ENCODE measurements at regions not wholly inside any gene's neighbourhood (a gene's known extent, or its start where the extent isn't known, plus 50 kb on each side); places are given as distances from the start of the nearest gene placed in this dataset.

GRCh38 chr9:13430368-13431221 lies 151.1 kb upstream of the MPDZ start:
- no peak for FAIRE-seq
- no TSS peak for BruUV-seq (replicated peaks)

More at GRCh38 chr9:13430368-13431221, 151.1 kb upstream of the MPDZ start:
- Histone ChIP-seq H3K9me3 (ENCODE audit: low read length) (no peaks in the 10 kb centered on the region), H3K79me2 (ENCODE audit: insufficient read depth, low read length) (no peaks in the 10 kb centered on the region), H4K20me1 (ENCODE audit: insufficient read depth, low read length) (no peaks in the 10 kb centered on the region), H3K27ac (ENCODE audit: extremely low read length, insufficient read depth, low read length) (no peak overlapping the region), H3K4me3 (replicated peaks in 1 of 3; ENCODE audit: insufficient read depth in 1 of 3, low read depth in 2 of 3, low read length in 3 of 3) (no peak overlapping the region), H2AFZ (ENCODE audit: low read length) (no peak overlapping the region), H3K27me3 (ENCODE audit: control insufficient read depth in 1 of 2, insufficient read depth in 2 of 2, low read length in 2 of 2) (no peaks in the 10 kb centered on the region), H3K36me3 (replicated peaks in 1 of 2; ENCODE audit: control insufficient read depth in 1 of 2, insufficient read depth in 2 of 2, low read length in 2 of 2) (no peaks in the 10 kb centered on the region), H3K4me2 (ENCODE audit: low read depth, low read length) (no peak overlapping the region), H3K4me1 (ENCODE audit: insufficient read depth, low read length) (no peaks in the 10 kb centered on the region), H3K9ac (ENCODE audit: insufficient read depth, low read depth, low read length) (no peak overlapping the region)
- in situ Hi-C loops (cut with HindIII; ENCODE audit: extremely low pct_ligation_motif_present, low pct_unique_long_range_greater_than_20kb) (no loop called here), intact Hi-C loops (cut with micrococcal nuclease; ENCODE audit: unreplicated experiment) (no loop called here)
- ATAC-seq, result no peak
- DNase-seq (ENCODE audit: low spot score), result no peak
- 5% methylated on average over 9 of the region's 11 CpGs for WGBS (ENCODE audit: low lambda C conversion rate)
- ChIA-PET CTCF (ENCODE audit: low intra/inter-chr PET ratio, low total read pairs) (no interaction called here), POLR2A (no interaction called here)
- TF ChIP-seq ZNF879 (CRISPR knock-in tag; IDR thresholded peaks at IDR 0.05) (no peak), NAIF1 (CRISPR knock-in tag; IDR thresholded peaks at IDR 0.05; ENCODE audit: borderline replicate concordance) (no peak), KLF9 (CRISPR knock-in tag; IDR thresholded peaks at IDR 0.05; ENCODE audit: low read depth) (no peak), NR1H2 (CRISPR knock-in tag; IDR thresholded peaks at IDR 0.05; ENCODE audit: borderline replicate concordance, low read depth) (no peak), PHF21A (CRISPR knock-in tag; IDR thresholded peaks at IDR 0.05) (no peak), ELK4 (CRISPR knock-in tag; IDR thresholded peaks at IDR 0.05; ENCODE audit: borderline replicate concordance) (no peak), POLR2G (IDR thresholded peaks at IDR 0.05; ENCODE audit: low read depth, low read length) (no peak), ZNF335 (CRISPR knock-in tag; IDR thresholded peaks at IDR 0.05) (no peak), FOXO1 (CRISPR knock-in tag; IDR thresholded peaks at IDR 0.05) (no peak), NFYB (CRISPR knock-in tag; IDR thresholded peaks at IDR 0.05) (no peak), FOXC1 (CRISPR knock-in tag; IDR thresholded peaks at IDR 0.05; ENCODE audit: borderline replicate concordance) (no peak), TRIM24 (CRISPR knock-in tag; IDR thresholded peaks at IDR 0.05) (no peak)
